ENCODE measurements at regions not wholly inside any gene's neighbourhood (a gene's known extent, or its start where the extent isn't known, plus 50 kb on each side); places are given as distances from the start of the nearest gene placed in this dataset.

- TF ChIP-seq POLR2AphosphoS5 (IDR thresholded peaks at IDR 0.05; ENCODE audit: low read depth, low read length): no peak
- no peak for TF ChIP-seq CTCF (IDR thresholded peaks at IDR 0.05)
- no peak for TF ChIP-seq REST (IDR thresholded peaks at IDR 0.05; ENCODE audit: insufficient read depth in 1 of 2, low read depth in 2 of 2, low read length in 1 of 2)
Observed at GRCh38 chr7:157061979-157062378, 51.5 kb upstream of the MNX1 start.
